ENCODE measurements at regions not wholly inside any gene's neighbourhood (a gene's known extent, or its start where the extent isn't known, plus 50 kb on each side); places are given as distances from the start of the nearest gene placed in this dataset.

GRCh38 chr1:147811273-147811672 lies 50.9 kb upstream of the GJA5 start:
- no peak for DNase-seq (ENCODE audit: low spot score)

- DNase-seq (ENCODE audit: low spot score), result no peak
Measured at GRCh38 chr1:147811751-147812150, 51.3 kb upstream of the GJA5 start.

GRCh38 chr1:147812799-147813198 lies 52.4 kb upstream of the GJA5 start:
- DNase-seq (ENCODE audit: low spot score), result no peak

GRCh38 chr1:147815503-147815902 lies 55.1 kb upstream of the GJA5 start:
- DNase-seq (ENCODE audit: low spot score), result no peak

GRCh38 chr1:147820761-147821297 lies 60.4 kb upstream of the GJA5 start:
- no peak for DNase-seq (ENCODE audit: low spot score)

- peak; percentile 24 for DNase-seq (ENCODE audit: low spot score)
Measured at GRCh38 chr1:147821883-147822282, 61.5 kb upstream of the GJA5 start.

GRCh38 chr1:147822292-147822691 lies 61.9 kb upstream of the GJA5 start:
- DNase-seq (ENCODE audit: low spot score), result peak; percentile 13

- DNase-seq (ENCODE audit: low spot score), result no peak
Measured at GRCh38 chr1:147824001-147824400, 63.6 kb upstream of the GJA5 start.

GRCh38 chr1:147824798-147825197 lies 64.4 kb upstream of the GJA5 start:
- DNase-seq (ENCODE audit: low spot score), result no peak

GRCh38 chr1:147825586-147825985 lies 65.2 kb upstream of the GJA5 start:
- DNase-seq (ENCODE audit: low spot score), result no peak

- no peak for DNase-seq (ENCODE audit: low spot score)
Measured at GRCh38 chr1:147826259-147826658, 65.9 kb upstream of the GJA5 start.

GRCh38 chr1:147833231-147833860 lies 69.2 kb upstream of the GJA8 start:
- no peak for DNase-seq (ENCODE audit: low spot score)

- no peak for DNase-seq (ENCODE audit: low spot score)
Measured at GRCh38 chr1:147834181-147834580, 68.4 kb upstream of the GJA8 start.

- no peak for DNase-seq (ENCODE audit: low spot score)
Measured at GRCh38 chr1:147834810-147835209, 67.8 kb upstream of the GJA8 start.

GRCh38 chr1:147837129-147837963 lies 65.2 kb upstream of the GJA8 start:
- peak; percentile 13 for DNase-seq (ENCODE audit: low spot score)

GRCh38 chr1:147837964-147838292 lies 64.7 kb upstream of the GJA8 start:
- no peak for DNase-seq (ENCODE audit: low spot score)

- peak; percentile 20 for DNase-seq (ENCODE audit: low spot score)
Measured at GRCh38 chr1:147840909-147841308, 61.7 kb upstream of the GJA8 start.

GRCh38 chr1:147842578-147842977 lies 60.0 kb upstream of the GJA8 start:
- no peak for DNase-seq (ENCODE audit: low spot score)

GRCh38 chr1:147843486-147843885 lies 59.1 kb upstream of the GJA8 start:
- DNase-seq (ENCODE audit: low spot score), result no peak

- no peak for DNase-seq (ENCODE audit: low spot score)
Measured at GRCh38 chr1:147847831-147848230, 54.8 kb upstream of the GJA8 start.

- peak; percentile 32 for DNase-seq (ENCODE audit: low spot score)
Measured at GRCh38 chr1:147849098-147849895, 53.3 kb upstream of the GJA8 start.

- DNase-seq (ENCODE audit: low spot score), result no peak
Measured at GRCh38 chr1:147850737-147851136, 51.9 kb upstream of the GJA8 start.

GRCh38 chr1:147851149-147851548 lies 51.4 kb upstream of the GJA8 start:
- no peak for DNase-seq (ENCODE audit: low spot score)
